ENCODE measurements at regions not wholly inside any gene's neighbourhood (a gene's known extent, or its start where the extent isn't known, plus 50 kb on each side); places are given as distances from the start of the nearest gene placed in this dataset.
A peak's percentile ranks its signal among the peaks of the same experiment; 100 is the strongest.

DNA sequence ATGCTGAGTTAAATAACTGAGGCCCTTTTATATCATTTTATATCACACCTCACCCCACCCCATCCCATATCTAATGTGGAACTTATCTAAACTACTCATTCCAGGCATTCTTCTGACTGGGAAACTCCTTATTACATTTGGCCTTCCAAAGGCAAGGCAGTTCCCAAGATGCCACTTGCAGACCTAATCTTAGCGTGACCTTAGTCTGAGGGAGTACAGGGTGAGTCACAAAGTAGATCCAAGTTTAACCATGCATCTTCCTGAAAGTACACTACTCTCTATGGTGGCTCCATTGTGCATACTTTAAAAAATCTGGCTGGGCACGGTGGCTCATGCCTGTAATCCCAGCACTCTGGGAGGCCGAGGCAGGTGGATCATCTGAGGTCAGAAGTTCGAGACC lies 353.6 kb upstream of the C1orf87 start:
- intact Hi-C loops (cut with DNase I) = no loop called here
- H3K4me1 ChIP-seq = no peaks in the 10 kb centered on the region
- TF ChIP-seq, protein P1, sequence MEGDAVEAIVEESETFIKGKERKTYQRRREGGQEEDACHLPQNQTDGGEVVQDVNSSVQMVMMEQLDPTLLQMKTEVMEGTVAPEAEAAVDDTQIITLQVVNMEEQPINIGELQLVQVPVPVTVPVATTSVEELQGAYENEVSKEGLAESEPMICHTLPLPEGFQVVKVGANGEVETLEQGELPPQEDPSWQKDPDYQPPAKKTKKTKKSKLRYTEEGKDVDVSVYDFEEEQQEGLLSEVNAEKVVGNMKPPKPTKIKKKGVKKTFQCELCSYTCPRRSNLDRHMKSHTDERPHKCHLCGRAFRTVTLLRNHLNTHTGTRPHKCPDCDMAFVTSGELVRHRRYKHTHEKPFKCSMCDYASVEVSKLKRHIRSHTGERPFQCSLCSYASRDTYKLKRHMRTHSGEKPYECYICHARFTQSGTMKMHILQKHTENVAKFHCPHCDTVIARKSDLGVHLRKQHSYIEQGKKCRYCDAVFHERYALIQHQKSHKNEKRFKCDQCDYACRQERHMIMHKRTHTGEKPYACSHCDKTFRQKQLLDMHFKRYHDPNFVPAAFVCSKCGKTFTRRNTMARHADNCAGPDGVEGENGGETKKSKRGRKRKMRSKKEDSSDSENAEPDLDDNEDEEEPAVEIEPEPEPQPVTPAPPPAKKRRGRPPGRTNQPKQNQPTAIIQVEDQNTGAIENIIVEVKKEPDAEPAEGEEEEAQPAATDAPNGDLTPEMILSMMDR (IDR thresholded peaks at IDR 0.05) = no peak

DNA sequence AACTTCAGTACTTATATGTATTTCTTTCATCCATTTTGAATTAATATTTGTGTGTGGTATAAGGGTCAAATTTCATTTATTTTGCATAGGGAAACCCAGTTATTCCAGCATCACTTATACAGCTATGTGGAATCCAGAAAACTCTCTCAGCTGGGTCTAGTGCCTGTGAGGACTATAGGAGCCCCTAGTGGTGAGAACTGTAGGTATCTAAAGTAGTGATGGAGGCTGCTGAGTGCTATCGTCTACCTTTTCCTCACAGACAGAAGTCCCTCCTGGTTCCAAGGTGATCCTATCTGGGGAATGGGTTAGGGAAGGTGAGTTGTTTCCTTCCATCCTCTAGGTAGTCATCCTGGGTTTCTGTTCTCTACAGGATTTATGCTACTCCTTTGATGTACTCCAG lies 352.0 kb upstream of the C1orf87 start:
- intact Hi-C loops (cut with DNase I) = no loop called here
- 82 to 88% (median 86%) methylated on average over 1 of the region's 1 CpG for WGBS, 3 donors
- DNase-seq (no peak), ATAC-seq (no peak)
- Histone ChIP-seq H3K4me1 (no peaks in the 10 kb centered on the region), H3K27ac (no peak overlapping the region), H3K4me3 (no peak overlapping the region), H3K27me3 (ENCODE audit: insufficient read depth in 3 of 3, low read length in 2 of 3) (no peaks in the 10 kb centered on the region), H3K36me3 (ENCODE audit: insufficient read depth in 1 of 2, low read depth in 1 of 2) (no peaks in the 10 kb centered on the region), H3K9me3 (peaks cover 7% of the 10 kb centered on the region)
- TF ChIP-seq, protein P1 (IDR thresholded peaks at IDR 0.05) = no peak

More for the DNA sequence above, 353.6 kb upstream of the C1orf87 start:
- Histone ChIP-seq H3K27me3 (ENCODE audit: insufficient read depth in 3 of 3, low read length in 2 of 3) (no peaks in the 10 kb centered on the region), H3K9me3 (peaks cover under 1% of the 10 kb centered on the region), H3K4me3 (no peak overlapping the region), H3K27ac (no peak overlapping the region), H3K36me3 (ENCODE audit: insufficient read depth in 1 of 2, low read depth in 1 of 2) (no peaks in the 10 kb centered on the region)
- 44 to 67% (median 52%) methylated on average over 4 of the region's 4 CpGs for WGBS, 3 donors
- no peak for DNase-seq
- ATAC-seq = peak in 1 of 4 donors; percentile 46

GRCh38 chr1:60423146-60423780 lies 349.7 kb upstream of the C1orf87 start:
- Histone ChIP-seq H3K9me3 (peaks cover 7% of the 10 kb centered on the region), H3K4me3 (no peak overlapping the region), H3K27me3 (ENCODE audit: insufficient read depth in 3 of 3, low read length in 2 of 3) (no peaks in the 10 kb centered on the region), H3K27ac (no peak overlapping the region), H3K36me3 (ENCODE audit: insufficient read depth in 1 of 2, low read depth in 1 of 2) (no peaks in the 10 kb centered on the region), H3K4me1 (no peaks in the 10 kb centered on the region)
- DNase-seq (no peak), ATAC-seq (no peak)
- TF ChIP-seq, protein P1 (IDR thresholded peaks at IDR 0.05) = no peak
- 27 to 38% (median 37%) methylated on average over 5 of the region's 5 CpGs for WGBS, 3 donors
- intact Hi-C loops (cut with DNase I) = no loop called here

GRCh38 chr1:60421965-60422364 lies 348.4 kb upstream of the C1orf87 start:
- peaks cover 7% of the 10 kb centered on the region for H3K9me3 ChIP-seq
- H3K4me1 ChIP-seq = no peaks in the 10 kb centered on the region
- H3K27me3 ChIP-seq (ENCODE audit: insufficient read depth in 3 of 3, low read length in 2 of 3) = no peaks in the 10 kb centered on the region
- ATAC-seq (no peak), DNase-seq (no peak)
- H3K27ac ChIP-seq = no peak overlapping the region
- no peak overlapping the region for H3K4me3 ChIP-seq
- TF ChIP-seq, protein P1 (IDR thresholded peaks at IDR 0.05) = no peak
- WGBS, 3 donors = 92 to 96% (median 94%) methylated on average over 4 of the region's 4 CpGs
- intact Hi-C loops (cut with DNase I) = no loop called here
- H3K36me3 ChIP-seq (ENCODE audit: insufficient read depth in 1 of 2, low read depth in 1 of 2) = no peaks in the 10 kb centered on the region

GRCh38 chr1:60419023-60419422 lies 345.5 kb upstream of the C1orf87 start:
- WGBS, 3 donors = 98 to 100% (median 100%) methylated on average over 1 of the region's 1 CpG
- ATAC-seq = no peak
- Histone ChIP-seq H3K4me3 (no peak overlapping the region), H3K4me1 (no peaks in the 10 kb centered on the region), H3K27ac (no peak overlapping the region), H3K36me3 (ENCODE audit: insufficient read depth in 1 of 2, low read depth in 1 of 2) (no peaks in the 10 kb centered on the region), H3K27me3 (ENCODE audit: insufficient read depth in 3 of 3, low read length in 2 of 3) (no peaks in the 10 kb centered on the region), H3K9me3 (peaks cover 7% of the 10 kb centered on the region)
- TF ChIP-seq, protein P1 (IDR thresholded peaks at IDR 0.05) = no peak
- intact Hi-C loops (cut with DNase I) = loop anchor here in 1 of 2 donors (10.0 kb wide), 1 partner anchor 1006 kb away; no protein-coding TSS in a partner anchor
- no peak for DNase-seq

Measured in psoas muscle (tissue), 7 donors.